22Rv1 (cell line): ENCODE measurements at regions not wholly inside any gene's neighbourhood (a gene's known extent, or its start where the extent isn't known, plus 50 kb on each side); places are given as distances from the start of the nearest gene placed in this dataset.

Source experiments
- ZFX ChIP-seq: fragments of 450-650 bp; IDR thresholded peaks from 2 replicates; pipeline ENCODE4 v1.6.1; 2017; ENCODE audit warnings: antibody characterized with exemption, borderline replicate concordance
- TF ChIP-seq, protein P1 (sequence below): fragments of 450-650 bp; IDR thresholded peaks from 2 replicates; pipeline ENCODE4 v1.5.1; 2017; ENCODE audit warnings: mild to moderate bottlenecking

DNA sequence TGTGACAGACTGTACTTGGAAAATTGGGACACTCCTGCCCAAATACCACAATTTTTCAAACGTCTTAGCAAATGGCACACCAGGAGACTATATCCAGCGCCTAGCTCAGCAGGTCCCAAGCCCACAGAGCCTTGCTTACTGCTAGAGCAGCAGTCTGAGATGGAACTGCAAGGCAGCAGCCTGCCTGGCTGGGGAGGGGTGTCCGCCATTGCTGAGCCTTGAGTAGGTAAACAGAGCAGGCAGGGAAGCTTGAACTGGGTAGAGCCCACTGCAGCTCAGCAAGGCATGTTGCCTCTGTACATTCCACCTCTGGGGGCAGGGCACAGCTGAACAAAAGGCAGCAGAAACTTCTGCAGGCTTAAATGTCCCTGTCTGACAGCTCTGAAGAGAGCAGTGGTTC, 1003.3 kb upstream of the MAP3K7 start:
- TF ChIP-seq, protein P1, sequence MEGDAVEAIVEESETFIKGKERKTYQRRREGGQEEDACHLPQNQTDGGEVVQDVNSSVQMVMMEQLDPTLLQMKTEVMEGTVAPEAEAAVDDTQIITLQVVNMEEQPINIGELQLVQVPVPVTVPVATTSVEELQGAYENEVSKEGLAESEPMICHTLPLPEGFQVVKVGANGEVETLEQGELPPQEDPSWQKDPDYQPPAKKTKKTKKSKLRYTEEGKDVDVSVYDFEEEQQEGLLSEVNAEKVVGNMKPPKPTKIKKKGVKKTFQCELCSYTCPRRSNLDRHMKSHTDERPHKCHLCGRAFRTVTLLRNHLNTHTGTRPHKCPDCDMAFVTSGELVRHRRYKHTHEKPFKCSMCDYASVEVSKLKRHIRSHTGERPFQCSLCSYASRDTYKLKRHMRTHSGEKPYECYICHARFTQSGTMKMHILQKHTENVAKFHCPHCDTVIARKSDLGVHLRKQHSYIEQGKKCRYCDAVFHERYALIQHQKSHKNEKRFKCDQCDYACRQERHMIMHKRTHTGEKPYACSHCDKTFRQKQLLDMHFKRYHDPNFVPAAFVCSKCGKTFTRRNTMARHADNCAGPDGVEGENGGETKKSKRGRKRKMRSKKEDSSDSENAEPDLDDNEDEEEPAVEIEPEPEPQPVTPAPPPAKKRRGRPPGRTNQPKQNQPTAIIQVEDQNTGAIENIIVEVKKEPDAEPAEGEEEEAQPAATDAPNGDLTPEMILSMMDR, result no peak
- TF ChIP-seq ZFX, result no peak
